ENCODE measurements at regions not wholly inside any gene's neighbourhood (a gene's known extent, or its start where the extent isn't known, plus 50 kb on each side); places are given as distances from the start of the nearest gene placed in this dataset.
"Not testable (repeated sequence)": the region's sequence is repeated elsewhere in the genome, so short reads cannot be mapped to it uniquely, and the experiment has no call there.

DNA sequence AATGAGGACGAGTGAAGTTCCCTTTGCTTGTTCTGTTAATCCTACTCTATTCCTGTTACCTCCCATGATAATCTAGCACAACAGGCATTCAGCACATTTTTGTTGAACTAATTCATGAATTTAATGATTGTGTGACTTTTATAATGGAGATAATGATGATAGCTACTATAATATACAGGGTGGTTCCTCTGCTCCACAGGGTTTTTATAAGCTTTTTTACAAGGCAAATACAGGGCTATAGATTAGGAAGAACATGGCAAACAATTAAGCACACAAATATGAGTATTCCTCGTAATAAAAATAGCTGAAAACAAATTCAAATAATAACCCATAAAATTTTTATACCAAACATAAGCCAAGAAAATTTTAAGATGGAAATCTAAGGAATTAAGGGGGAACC is 145.6 kb upstream of the TMTC1 start:
- no peak for DNase-seq

DNA sequence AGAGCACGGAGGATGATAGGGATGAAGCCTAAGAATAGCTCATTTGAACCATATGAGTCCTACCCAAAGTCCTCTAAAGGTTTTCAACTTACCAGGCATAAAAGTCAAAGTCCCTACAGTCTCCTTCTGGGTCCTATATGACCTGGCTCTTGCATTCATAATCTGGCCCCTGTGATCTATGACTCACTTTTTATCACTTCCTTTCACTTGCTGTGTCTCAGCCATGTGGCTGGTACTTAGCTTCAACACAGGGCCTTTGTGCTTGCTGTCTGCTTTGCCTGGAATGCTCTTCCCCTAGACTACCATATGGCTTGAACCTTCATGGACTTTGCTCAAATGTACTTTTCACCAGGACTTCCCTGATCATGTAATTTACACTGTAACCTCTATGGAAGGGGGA is 137.6 kb upstream of the TMTC1 start:
- DNase-seq = peak; percentile 33

- no peak for DNase-seq
Measured at GRCh38 chr12:29908157-29908556, 124.4 kb upstream of the TMTC1 start.

GRCh38 chr12:29907461-29907860 is 123.7 kb upstream of the TMTC1 start:
- no peak for DNase-seq

DNA sequence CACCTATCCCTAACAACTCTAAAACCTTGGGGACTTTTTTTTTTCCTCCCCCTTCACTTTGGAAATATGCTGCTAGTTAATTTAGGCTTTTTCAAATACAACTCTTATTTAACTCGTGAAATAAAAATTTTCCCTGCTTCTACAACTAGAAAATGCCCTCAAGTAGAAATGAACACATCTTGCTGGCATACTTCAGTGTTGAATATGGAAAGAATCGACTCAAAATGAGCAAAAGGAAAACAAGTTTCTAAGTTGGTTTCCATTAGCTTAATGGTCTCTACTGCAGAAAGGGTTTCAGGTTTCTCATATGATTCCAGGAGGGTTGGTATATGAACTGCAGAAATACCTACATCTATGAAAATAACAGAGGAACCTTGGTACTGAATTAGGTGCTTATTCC is 118.3 kb upstream of the TMTC1 start:
- no peak for DNase-seq

GRCh38 chr12:29901585-29901984 is 117.8 kb upstream of the TMTC1 start:
- no peak for DNase-seq

GRCh38 chr12:29899212-29899931 is 115.6 kb upstream of the TMTC1 start:
- no peak for DNase-seq

- no peak for DNase-seq
Measured at GRCh38 chr12:29895966-29896365, 112.2 kb upstream of the TMTC1 start.

DNA sequence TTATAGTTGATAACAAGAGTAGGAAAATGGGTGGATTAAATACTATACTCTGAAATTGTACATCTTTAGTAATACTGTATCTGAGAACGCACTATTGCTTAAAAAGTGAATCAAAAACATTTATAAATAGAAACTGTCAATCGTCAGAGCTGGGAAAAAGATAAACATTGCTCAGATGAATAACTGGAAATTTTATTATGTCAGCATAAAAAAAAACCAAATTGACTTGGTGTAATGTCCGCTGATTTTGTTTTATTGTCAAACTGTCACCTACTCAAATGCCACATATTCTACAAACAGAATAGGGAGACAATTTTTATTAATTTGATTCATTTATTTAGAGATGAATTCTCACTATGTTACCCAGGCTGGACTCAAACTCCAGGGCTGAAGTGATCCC is 109.3 kb upstream of the TMTC1 start:
- no peak for DNase-seq

DNA sequence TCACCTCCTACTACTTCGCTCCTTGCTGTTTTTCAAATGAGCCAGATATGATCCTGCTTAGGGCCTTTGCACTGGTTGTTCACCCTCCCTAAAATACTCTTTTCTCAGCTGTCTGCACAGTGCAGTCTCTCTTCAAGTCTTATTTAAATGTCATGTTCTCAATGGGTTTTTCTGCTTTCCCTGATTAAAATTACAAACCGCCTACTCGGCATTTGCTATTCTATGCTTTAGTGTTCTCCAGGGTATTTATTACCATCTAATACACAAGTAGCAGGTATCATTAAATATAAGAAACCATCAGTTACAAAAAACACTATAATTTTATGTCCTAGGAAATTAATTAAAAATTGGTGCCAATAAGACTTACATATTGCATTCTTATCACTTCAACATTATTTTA is 108.0 kb upstream of the TMTC1 start:
- DNase-seq = no peak

DNA sequence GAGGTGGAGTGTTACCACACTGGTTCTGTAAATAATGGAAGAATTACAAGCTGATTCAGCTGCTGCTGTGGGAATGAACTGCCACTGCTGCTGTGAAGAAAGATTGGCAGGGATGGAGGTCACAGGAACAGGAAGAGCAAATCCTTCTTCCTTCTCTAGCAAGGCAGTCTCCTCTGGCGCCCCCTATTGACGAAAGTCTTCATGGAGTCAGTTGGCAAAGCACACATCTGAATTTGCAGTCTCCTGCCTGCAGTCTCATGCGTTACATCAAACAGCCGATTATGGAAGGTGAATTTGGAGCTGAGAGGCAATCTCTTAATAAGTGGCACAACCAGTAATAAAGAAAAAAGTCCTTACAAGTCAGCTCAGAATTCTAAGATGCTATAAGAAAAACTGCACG is 106.0 kb upstream of the TMTC1 start:
- peak; percentile 44 for DNase-seq

DNA sequence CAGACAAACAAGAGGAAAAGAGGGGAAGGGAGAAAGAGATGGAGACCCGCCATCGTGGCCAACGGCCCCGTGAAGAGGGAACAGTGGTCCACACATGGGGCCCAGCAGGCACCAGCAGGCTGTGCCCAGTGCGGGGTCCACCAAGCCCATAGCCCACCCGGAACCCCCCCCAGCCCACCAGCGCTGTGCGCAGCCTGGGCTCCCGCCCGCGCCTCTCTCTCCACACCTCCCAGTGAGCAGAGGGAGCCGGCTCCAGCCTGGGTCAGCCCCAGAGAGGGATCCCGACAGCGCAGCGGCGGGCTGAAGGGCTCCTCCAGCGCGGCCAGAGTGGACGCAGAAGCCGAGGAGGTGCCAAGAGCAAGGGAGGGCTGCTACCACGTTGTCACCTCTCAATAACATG is 105.0 kb upstream of the TMTC1 start:
- no peak for DNase-seq

GRCh38 chr12:29884957-29885356 is 101.2 kb upstream of the TMTC1 start:
- DNase-seq = not testable (repeated sequence)

DNA sequence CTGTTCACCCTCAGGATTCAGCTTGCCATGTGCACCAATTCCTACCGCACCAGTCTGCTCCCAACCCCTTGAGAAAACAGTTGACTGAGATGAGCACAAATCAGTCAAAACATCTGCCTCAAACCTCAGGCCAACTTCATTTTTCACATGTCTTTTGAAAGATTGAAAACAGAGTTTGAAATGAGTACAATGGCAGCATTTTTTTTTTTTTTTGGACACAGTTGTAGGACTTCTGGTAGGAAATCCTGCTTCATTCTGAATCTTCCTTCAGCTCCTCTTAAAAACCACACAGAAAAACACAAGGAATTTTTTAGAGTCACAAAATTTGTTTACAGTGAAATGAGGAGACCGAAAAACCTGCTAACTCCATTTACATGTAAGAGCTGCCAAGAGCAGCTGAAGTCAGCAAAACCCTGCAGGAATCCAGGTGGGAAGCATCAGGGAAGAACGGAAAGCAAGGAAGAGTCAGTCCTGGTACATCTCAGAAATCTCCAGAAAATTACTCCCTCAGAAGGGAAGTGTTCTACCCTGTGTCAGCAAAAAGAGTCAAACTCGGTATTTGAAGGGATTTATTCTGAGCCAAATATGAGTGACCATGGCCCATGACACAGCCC is 100.3 kb upstream of the TMTC1 start:
- DNase-seq = no peak

DNA sequence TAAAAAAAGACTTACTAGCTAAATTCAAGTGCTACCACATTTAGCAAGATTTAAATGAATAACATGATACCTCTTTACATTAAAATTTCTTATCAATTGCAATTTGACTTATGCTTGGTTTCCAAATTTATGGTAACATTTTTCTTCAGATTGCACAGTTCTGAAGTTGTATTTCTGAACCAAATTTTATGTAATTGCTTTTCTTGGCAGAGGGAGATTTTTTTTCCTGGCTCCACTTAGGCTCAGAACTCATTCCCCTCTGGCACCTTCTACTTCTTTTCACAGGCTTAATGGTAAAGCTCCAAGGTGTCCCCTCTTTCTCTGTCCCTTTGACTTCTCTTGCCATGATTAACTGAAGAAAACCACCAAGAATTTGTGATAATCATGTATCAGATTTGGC is 99.8 kb upstream of the TMTC1 start:
- no peak for DNase-seq

DNA sequence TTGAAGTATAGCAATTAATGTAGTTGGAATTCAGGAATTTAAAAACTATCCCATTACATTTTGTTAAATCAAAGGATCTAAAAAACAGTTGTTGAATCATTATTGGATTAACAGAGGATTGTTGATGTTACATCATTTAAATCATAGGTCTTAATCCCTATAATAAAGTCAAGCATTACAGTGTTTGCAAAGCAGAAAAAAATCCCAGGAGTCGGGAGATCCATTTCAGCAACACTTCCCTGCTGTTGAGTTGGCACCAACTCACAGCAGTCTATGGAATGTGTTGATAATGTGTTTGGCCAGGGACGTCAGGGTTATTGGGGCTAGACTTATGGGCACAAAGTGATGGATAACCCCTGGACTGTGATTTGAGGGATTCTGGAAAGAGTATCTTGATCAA is 99.1 kb upstream of the TMTC1 start:
- no peak for DNase-seq

DNA sequence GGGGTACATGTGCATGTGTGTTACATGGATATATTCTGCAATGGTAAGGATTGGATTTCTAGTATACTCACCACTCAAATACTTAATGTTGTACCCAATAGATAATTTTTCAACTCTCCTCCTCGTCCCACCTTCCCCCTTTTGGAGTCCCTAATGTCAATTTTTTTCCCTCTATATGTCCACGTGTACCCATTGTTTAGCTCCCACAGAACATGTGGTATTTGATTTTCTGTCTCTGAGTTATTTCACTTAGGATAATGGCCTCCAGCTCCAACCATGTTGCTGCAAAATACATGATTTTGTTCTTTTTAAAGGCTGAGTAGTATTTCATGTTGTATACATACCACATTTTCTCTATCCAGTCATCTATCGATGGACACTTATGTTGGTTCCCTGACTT is 97.2 kb upstream of the TMTC1 start:
- DNase-seq = no peak

DNA sequence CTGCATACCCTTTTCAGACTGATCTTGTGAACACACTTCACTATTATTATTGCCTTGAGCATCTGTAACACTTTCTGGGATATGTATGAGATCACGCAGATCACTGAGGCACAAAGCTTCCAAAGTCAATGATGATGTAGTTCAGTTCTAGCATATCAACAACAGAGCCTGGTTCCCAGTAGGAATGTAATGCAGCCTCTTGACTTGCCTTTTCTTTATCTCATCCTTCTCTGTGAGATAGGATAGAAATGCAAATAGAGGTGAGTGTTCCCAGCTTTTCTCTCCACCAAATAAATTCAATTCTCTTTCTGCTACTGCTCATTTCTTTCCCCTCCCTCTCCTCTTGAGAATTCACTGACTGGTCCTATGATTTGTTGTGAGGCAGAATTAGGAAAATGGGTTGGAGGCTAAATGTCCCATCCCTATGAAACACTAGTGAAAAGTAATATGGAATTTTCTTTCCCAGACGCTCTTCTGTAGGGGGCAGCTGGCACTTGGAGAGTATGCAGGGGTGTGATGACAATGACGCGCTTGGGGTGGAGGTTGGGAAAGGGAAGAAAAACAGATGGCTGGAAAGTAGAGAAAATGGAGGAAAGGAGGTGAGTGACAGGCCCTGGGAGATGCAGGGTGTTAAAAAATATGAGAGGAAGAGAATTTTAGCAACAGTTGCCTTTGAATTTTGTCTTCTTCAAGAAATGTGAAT is 96.0 kb upstream of the TMTC1 start:
- DNase-seq = no peak

GRCh38 chr12:29869946-29870345 is 86.2 kb upstream of the TMTC1 start:
- DNase-seq = no peak

GRCh38 chr12:29867823-29868222 is 84.1 kb upstream of the TMTC1 start:
- no peak for DNase-seq

- DNase-seq = no peak
Measured at GRCh38 chr12:29863665-29864064, 79.9 kb upstream of the TMTC1 start.

DNA sequence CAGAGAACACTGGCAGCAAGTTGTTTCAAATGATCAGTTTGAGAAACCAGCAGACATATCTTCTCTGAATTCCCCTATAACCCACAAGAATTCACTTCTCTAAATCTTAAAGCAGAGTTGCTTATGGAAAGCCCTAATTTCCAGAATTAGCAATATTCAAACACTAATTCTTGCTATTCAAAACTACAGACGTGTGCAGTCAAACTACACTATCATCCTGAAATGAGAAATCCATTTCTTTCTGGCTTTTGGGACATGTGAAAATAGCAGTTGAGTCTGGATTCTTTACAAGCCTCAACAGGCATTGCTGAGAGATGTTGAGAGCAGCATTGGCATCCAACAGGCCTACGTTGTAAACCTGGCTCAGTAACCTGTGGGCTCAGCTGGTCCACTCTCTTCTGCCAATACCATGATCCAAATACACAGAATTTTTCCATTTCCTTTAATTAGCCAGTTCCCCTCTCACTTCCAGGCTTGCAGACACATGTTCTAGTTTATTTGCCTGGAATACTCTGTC is 74.6 kb upstream of the TMTC1 start:
- no peak for DNase-seq

- DNase-seq = no peak
Measured at GRCh38 chr12:29847246-29847645, 63.5 kb upstream of the TMTC1 start.

GRCh38 chr12:29844667-29845066 is 60.9 kb upstream of the TMTC1 start:
- no peak for DNase-seq
